NCI-H2196 (cell line): ENCODE measurements at regions not wholly inside any gene's neighbourhood (a gene's known extent, or its start where the extent isn't known, plus 50 kb on each side); places are given as distances from the start of the nearest gene placed in this dataset.

Source experiments
- DNase-seq: peaks from one replicate; lab custom pipeline; 2025; ENCODE audit not compliant: unreplicated experiment; lab: John Stamatoyannopoulos, UW

DNA sequence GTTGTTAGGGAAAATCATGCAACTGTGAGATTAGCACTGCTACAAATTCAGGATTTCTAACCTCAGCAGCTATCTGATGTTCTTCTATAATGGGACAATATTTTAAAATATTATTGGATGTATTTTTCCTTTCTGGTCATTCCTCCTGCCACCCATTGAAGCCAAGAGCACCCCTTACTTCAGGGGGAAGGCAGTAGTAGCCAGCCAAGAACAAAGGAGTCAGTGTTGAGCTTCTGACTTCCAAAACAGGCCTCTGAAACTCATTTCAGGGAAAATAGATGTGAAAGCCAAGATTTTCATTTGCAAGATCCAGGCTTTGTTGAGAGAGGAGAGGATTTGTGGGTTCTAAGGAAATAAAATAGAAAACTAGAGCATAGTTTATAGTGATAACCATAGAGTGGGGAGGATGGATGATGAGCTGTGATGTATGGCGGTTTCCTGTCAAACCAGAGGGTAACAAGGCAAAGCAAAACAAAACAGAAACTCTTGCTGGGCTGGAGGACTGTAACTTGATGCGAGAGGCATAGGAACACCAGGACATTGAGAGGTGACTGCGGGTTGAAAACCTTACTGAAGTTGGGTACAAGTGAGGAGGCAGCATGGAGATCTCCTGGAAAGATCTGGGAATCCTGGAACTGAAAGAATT is 173.7 kb upstream of the LEF1 start:
- no peak for DNase-seq

DNA sequence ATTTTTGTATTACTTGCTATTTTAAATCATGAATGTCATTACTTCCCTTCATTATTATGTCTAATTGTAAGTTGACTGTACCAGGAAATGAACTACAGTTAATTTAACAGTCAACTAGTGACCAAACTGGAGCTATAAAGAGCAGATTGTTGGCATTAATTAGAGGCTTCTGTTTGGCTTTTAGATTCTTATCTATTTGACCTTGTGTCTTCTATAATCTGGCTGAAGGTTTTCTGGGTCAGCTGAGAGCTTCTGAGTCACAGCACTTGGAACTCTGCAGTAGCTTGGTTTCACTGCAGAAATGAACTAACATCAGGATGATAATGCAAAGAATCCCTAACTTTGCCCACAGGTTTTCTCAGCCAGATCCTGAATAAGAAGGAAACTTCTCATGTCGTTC is 169.2 kb upstream of the LEF1 start:
- DNase-seq, result no peak

DNA sequence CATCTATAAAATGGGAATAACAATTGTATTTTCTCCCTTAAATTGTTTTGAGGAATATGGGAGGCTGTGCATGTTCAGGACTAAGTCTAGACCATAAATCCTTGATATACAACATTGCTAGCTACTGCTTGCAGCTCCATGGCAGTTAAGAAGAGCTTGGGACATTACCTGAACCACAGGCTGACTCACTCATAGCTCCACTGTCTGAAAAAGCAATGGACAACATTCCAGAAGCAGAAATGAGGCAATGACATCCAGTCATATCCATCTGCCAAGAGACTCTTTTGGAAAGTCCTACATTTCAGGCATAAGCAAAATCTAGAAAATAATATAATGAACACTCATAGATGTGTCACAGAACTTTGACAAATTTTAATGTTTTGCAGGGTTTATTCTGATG is 167.3 kb upstream of the LEF1 start:
- no peak for DNase-seq

DNA sequence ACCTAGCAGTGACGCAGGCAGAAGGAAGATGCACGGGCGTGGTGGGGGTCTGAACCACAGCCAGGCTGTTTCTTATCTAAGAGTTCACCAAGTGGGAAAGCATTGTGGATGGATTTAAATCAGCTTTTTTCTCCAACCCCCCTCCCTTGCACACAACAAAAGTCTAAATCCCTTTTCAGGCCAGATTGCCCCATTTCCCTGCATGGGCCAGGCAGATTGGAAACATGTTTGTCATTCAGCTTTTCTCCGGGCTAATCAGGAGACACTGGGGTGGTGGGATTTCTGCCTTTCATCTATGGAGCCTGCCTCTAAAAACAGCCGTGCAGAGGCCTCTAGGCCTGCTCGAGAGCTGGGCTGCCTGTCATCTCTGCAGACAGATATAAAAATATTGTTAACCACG is 166.3 kb upstream of the LEF1 start:
- DNase-seq, result no peak

DNA sequence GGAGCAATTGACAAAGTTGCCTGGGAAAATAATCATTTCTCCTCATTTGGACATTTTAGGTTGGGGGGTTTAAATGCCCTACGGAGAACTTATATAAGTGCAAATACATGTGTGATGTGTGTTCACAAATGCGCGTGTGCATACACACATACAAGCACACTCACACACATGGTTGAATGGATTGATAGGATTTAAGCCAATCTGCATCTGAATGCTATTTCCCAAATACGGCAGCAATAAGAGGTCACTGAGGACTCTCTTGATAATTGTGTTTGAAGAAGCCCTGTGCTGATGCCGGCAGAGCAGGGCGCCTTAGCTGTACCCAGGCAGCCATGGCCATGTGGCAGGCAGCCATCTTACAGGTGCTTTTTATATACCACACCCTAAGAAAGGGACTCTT is 165.3 kb upstream of the LEF1 start:
- no peak for DNase-seq

DNA sequence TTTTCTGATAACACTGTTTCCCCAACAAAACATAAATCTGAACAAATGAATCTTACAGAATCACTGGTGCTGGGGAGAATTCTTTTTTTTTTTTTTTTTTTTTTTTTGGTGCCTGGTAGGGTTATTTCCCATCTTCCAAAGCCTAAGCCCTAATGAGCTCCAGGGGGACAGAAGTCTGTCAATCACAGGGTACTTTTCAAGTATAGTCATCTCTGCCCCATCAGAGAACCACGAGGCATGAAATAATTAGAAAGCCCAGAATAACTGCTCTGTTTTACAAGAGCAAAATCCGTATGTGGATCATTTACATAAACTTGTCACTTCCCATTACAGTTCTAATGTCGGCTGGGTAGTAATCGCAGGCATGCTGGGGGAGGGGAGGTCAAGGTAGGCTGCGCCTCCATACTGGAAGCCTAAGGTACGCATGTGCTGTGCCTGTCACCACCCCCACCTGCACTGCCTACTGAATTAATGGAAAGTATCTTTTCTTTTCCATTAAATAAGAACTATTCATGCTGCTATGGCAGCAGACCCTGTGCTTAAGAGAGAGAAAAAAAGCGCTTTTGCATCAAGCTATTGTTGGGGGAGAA is 164.7 kb upstream of the LEF1 start:
- DNase-seq, result no peak

DNA sequence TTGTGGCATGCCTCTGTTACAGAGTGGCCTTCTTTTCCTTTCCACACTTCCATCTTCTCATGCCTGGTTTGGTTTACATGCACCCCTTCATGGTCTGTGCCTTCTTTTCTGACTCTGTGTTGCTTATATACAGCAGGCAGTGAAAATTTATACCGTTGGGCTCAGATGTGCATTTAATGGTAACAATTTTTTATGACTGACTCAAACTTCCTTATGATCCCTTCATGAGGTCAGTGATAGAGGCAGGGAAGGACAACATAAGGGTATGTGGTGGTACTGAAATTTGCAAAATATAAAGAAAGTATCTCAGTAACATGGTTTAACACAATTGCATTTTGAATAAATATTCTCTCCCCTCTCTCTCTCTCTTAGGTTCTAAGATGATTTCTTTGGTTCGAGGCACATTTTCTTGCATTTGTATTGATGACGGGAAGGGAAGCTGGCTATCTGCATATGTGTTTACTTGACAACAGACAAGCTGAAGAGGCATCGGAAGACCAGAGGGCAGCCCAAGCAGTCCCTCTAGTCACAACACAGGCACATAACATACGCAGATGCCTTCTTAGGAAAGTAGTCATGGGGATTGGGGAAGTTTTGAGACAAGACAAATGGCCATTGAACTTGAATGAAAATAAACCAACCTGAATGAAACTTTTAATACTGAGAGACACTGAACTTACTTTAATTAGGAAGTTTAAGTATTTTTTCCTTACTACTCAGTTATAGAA is 163.3 kb upstream of the LEF1 start:
- no peak for DNase-seq

DNA sequence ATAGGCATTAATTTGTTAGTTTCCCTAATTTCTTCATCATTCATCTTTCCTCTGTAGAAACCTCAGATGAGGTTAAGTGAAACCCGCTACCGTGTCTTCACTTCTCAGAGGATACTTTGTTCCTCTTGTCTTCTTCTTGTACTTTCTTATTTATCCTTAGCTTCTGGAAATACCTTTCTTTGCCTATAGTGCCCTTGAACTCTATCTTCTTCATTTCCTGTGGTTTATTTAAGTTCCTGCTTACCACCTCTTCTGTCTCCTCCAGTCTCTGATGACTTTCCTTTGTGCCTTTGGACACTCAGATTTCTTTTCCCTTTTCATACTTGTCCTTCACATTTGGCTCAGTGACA is 159.6 kb upstream of the LEF1 start:
- DNase-seq, result no peak

DNA sequence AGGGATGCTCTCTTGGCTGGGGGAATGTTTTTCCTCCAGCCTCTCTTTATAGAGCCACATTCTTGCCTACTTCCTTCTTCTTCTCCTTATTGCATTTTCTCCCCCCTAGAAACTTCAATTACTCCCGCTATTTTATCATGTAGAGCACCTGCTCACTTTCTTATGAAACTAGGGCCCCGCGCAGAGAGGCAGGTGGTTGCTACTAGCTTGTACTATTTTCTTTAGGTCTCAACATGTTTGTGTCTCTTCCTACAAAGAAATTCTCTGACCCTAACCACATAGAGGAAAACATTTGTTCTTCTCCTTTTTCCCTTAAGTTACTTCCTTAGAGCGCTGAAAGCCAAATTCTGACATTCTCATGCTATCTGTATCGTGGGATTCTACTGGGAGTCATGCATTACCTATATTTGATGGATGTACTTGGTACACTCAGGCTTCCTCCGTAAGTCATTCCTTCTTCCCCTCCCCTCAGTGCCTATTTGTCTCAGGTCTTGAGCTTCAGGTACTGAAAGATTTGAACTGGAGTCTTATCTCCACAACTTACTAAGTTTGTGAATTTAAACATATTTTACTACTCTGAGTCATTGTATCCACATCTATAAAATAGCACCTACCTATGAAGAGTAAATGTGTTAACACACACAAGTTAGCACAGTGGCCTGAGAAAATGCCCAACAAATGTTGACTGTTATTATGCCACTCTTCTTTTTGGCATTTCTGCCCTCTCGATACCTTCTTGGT is 159.1 kb upstream of the LEF1 start:
- no peak for DNase-seq

DNA sequence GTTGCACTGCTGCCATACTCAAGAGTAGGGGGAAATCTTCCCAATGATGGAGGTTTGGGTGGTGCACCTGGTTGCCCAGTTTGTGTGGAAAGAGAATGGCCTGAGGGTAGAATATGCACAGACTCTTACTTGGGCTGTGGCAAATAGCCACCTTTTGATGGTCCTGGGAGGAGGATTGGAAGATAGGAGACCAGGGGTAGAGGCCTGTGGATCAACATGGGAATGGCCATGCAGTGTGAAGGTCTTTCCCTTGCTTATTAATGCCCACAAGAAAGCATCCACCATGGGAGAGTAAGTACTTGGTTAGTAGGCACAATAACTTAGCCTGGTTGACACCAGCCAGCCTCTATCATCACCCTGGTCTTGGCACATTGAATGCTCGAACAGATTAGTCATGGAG is 156.8 kb upstream of the LEF1 start:
- DNase-seq, result no peak

DNA sequence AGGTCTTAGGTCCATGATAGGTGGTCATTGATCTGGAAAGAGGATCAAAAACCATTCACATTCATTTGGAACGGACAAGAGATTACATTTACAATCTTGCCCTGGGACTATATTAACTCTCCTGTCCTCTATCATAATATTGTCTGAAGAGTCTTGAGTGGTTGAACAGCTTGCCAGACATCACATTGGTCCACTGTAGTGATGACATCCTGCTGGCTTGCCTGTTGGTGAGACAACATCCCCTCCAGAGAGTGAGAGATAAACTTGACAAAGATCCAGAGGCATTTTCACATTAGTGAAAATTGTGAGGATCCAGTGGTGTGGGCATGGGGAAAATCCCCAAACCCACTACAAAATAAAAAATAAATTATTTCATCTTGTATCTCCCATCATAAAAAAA is 155.7 kb upstream of the LEF1 start:
- DNase-seq, result no peak

DNA sequence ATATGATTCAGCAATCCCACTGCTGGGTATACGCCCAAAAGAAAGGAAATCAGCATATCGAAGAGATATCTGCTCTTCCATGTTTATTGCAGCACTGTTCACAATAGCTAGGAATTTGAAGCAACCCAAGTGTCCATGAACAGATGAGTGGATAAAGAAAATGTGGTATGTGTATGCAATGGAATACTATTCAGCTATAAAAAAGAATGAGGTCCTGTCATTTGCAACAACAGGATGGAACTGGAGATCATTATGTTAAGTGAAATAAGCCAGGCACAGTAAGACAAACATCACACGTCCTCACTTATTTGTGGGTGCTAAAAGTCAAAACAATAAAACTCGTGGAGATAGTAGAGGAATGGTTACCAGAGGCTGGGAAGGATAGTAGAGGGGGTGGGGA is 153.8 kb upstream of the LEF1 start:
- DNase-seq, result no peak

DNA sequence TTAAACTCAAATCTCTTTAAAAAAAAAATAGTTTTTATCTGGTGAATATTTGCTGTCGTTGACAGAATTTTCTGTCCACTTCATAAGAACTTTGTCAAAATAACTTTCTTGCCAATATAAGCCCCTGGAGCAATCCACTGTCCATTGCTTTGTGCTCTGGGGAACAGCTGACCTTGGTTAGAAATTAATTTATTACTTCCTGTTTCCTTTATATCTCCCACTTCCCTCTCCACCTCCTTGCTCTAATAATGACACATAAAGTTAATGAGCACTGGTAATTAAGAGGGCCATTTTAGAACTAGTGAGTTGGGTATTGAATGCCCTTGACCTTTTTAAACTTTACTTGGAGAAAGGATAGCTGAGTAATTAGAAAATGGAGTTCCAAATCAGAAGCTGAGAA is 151.3 kb upstream of the LEF1 start:
- DNase-seq, result no peak

DNA sequence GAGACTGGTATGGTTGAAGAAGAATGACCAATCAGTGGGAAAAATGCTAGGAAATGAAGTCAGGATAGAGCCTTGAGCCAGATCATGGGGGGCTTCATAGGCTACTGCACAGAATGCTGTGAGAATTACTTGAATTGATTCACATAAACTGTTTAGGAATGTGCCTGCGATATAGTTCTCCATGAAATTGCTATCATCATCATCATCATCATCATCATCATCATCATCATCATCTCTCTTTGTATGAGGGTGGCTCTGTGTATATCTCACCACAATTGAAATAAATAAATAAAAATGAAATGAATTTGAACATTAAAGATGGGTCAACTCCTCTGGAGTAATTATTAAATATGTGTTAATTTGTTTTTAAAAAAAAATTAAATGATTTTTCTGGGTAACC is 148.6 kb upstream of the LEF1 start:
- DNase-seq, result no peak

DNA sequence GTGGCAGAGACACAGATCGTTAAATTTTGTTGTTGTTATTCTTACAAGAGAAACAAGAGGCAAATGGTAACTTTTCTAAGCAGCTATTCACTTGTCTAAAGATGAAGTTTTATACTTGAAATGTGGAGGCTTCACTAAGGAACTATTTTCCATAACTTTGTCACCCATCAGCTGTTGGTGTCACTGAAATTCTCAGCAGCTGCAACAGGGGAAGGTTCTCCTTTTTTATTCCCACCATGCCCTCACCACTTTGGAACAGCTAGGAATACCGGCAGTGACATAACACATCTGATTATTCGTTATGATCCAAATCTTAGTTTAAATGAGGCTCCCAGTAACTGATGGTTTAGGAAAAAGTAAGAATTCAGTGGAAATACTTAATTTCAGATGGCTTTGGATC is 147.0 kb upstream of the LEF1 start:
- DNase-seq, result no peak

DNA sequence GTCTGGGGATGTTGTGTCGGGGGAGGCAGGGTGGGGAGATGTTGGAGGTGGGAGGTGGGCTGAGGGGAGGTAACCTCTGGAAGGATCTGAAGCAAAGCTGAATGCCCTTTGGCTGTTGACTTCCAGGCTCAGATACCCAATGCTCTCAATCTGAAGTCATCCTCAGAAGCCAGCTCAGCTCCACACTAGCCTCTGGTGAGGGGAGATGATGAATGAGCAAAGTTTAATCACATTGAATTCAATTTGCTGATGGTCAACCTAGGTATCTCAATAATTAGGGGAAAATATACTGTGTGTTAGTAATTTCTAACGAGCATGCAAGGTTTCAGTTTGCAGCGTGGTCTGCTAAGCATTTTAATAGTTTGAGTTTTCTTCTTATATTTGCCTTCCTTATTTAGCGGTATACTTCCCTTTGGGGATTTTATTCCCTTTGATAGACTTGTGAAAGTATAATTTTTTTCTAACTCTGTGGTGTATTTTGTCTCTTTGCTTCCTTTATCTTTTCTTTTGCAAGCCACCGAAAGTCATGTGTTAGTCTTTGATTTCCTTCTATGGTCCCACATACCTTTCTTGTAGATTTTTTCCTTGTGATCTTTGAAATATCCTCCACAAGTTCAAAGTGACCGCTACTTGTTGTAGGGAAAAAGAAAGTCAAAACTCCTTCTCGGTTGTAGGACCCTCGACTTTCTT is 146.3 kb upstream of the LEF1 start:
- no peak for DNase-seq

DNA sequence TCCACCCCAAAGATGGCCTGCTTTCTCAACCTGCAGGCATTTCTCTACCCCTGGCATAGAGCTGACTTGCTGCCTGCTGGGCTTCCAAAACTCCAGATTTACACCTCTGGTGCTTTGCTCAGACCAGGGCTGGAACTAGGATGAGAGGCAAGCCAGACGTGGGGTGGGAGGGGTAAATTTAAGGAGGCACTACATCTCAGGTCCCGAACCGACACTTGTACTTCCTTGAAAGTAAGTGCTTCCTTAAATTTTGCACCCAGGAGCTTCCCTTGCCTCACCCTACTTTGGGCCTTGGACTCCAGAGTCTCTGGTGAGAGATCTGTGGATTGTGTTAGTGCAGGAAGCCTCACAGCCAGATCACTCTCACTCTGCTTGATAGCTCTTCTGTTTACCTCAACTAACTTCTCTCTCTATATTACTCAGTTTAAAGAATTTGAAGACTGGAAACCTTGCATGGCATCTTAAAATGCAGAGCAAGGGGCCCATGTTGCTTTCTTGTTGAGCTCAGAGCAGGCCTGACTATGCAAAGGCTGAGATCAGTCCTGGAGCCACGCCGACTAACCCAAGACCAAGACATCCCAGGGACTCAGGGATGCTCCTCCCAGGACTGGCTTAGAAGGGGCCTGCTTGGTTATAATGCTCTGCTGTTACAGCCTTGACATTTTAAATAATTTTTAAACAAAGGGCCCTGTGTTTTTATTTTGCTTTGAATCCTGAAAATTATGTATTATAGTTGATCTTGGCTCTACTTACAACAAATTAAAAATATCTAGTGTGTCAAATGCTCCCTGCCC is 145.0 kb upstream of the LEF1 start:
- no peak for DNase-seq

DNA sequence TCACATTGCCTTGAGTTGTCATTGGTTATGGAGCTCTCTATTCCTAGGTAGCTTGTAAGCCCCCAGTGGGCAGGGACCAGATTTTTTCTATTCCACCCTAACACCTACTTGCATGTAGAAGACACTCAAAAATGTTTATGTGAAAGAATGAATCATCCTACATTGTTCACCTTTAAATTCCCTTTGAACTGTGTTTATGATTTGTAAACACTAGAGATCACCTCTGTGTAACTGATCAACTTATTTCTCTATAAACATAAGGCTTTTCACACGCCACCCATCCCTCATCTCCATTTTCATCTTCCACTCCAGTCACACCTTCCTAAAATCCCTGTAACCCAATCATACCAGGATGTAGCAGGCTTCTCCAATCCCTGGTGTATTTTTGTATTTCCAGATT is 142.6 kb upstream of the LEF1 start:
- no peak for DNase-seq

DNA sequence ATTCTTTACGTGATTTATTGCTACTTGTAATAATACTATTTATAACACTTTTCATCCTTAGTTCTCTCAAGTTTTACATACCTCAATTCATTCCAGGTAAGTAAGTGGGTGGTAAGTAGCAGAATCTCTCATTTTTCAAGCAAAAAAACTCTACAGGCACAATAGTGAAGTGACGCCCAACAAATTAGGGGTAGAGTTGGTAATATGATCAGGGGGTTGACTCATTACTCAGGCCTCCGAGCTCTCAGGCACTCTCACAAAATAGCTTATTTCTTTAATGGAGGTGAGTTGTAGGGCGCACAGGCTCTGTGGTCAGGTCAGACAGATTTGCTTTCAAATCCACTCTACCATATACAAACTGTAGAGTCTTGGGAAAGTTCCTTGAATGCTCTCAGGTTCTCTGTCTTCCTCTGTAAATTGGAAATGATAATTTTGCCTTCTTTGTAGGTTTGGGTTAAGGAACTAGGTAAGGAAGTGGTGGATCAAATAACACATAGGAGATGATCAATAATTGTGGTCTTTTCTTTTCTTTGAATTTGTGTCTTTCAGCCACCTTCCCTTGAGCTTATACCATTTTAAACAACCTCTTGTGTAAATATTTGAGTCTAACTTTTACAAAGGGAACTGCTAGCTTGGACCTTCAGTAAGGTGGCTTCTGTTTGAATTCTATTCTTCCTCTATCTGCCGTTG is 134.9 kb upstream of the LEF1 start:
- DNase-seq, result no peak

DNA sequence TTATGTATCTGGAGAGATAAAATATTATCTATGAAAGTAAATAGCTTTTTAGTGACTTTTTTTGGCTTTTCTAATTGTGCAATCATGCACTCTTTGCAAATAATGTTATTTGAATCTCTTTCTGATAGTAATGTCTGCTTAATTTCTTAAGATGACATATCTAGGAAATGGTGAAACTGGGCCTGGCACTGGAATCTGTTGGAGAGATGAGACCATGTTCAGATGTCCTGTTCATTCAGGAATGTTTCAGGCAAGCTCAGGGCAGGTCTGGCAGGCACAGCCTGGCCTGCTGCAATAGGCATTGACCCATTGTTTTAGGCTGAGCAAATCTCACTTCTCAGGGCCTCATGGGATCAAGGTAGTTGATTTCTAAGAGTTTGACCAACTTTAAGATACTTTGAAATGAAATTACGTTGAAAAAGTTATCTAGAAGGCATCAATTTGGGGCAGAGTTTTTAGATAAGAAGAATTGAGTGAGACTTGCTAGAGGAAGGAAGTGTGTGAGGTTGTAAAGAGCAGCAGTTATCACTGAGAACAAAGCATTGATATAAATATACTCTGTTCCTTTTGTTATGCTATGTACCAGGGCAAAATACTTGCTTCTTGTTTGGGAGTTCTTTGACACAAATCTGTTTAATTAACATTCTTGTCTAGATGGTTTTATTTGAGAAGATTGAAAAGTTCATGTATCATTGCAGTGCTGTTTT is 133.0 kb upstream of the LEF1 start:
- no peak for DNase-seq
